ENCODE measurements at regions not wholly inside any gene's neighbourhood (a gene's known extent, or its start where the extent isn't known, plus 50 kb on each side); places are given as distances from the start of the nearest gene placed in this dataset.

DNA sequence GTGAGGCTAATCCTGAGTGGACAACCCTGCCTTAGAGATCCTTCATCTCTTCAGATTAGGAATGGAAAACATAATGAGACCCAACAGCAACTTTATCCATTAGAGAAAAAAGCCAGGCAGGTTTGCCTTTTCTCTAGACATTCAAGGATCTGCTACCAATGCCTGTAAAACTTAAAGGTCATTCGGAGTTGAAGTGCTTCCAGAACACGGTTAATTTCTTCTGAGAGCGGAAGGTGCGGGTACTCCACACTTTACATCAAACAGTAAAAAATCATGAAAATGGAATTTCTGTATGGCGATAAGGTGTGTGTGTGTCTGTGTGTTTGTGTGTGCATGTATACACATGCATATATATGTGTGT lies 65.2 kb upstream of the PRKACB start:
- ChIA-PET POLR2A (interaction anchor here (0.6 kb wide), 1 partner anchor 10 kb away, joined by 3 read pairs; no protein-coding TSS in a partner anchor), CTCF (interaction anchor here (1.0 kb wide), 1 partner anchor 940 kb away, joined by 3 read pairs; no protein-coding TSS in a partner anchor)
- peak overlapping the region; percentile 80 for H3K4me3 ChIP-seq (ENCODE audit: low read depth, low read length)
- DNase-seq (ENCODE audit: low read depth, low spot score) = no peak
- TF ChIP-seq CTCF (IDR thresholded peaks at IDR 0.05; ENCODE audit: insufficient read depth, low read length, missing control alignments) = no peak

DNA sequence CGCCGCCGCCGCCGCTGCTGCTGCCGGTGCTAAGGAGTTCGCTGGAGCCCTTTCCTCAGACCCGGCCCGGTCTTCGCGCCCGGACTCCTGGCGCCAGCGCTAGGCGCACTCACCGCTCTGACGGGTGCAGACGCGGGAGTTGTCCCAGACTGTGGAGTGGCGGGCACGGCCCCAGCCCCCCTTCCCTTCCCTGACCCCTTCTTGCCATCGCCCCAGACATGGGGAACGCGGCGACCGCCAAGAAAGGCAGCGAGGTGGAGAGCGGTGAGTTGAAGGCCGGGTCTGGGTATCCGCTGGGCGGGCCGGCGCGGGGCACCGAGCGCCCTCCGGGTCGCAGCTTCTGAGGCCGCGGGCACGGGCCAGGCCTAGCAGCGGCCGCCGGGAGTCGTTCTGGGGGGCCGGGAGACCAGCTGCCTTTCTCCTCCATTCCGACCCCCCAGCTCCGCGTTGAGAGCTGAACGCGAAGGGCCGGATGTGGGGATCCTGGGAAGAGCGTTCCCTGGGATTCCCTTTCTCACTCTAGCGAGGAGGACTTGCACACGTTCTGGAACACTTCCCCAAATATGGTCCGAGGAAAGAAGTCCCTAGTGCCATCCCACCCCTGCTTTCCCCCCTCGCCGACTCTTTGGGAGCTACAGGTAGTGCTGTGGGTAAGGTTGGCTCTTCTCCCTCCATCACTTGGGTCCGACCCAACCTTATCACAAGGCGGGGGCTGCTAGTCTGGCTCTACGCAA lies 65.8 kb upstream of the PRKACB start:
- CTCF ChIA-PET = interaction anchor here (1.0 to 1.3 kb wide), 2 partner anchors 44 to 940 kb away, joined by 3 to 4 read pairs; no protein-coding TSS in a partner anchor

GRCh38 chr1:84077476-84078107 lies 66.5 kb upstream of the PRKACB start:
- peak overlapping the region; percentile 80 for H3K4me3 ChIP-seq (ENCODE audit: low read depth, low read length)
- peak; percentile 14 for TF ChIP-seq CTCF (IDR thresholded peaks at IDR 0.05; ENCODE audit: insufficient read depth, low read length, missing control alignments)
- CTCF ChIA-PET = interaction anchor here (1.3 kb wide), 1 partner anchor 45 kb away, joined by 4 read pairs; no protein-coding TSS in a partner anchor
- DNase-seq (ENCODE audit: low read depth, low spot score) = no peak
- POLR2A ChIA-PET = interaction anchor here (0.7 to 1.0 kb wide), 3 partner anchors 12 to 79 kb away, joined by 3 to 4 read pairs (median 3); partner anchors contain the start of gene TTLL7

More for the DNA sequence above, 65.8 kb upstream of the PRKACB start:
- POLR2A ChIA-PET = interaction anchor here (0.6 to 1.0 kb wide), 3 partner anchors 10 to 80 kb away, joined by 3 read pairs; partner anchors contain the start of gene TTLL7
- peak overlapping the region; percentile 80 for H3K4me3 ChIP-seq (ENCODE audit: low read depth, low read length)
- TF ChIP-seq CTCF (IDR thresholded peaks at IDR 0.05; ENCODE audit: insufficient read depth, low read length, missing control alignments) = no peak
- no peak for DNase-seq (ENCODE audit: low read depth, low spot score)

DNA sequence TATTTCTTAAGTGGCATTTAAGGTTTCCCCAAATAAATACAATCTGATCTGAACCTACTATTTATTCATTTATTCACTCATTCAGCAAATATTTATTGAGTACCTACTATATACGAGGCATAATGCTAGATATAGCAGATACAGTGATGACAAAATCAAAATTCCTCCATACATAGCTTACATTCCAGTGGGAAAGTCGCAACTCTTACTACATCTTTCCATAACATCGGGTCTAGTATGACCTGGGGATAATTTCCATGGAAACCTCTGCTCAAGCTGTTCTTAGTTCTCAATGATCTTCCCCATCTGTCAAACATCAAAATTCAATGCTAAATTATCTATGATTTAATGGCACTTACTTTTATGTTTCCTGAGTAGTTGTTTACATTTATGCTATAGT lies 70.8 kb upstream of the PRKACB start:
- POLR2A ChIA-PET = no interaction called here

DNA sequence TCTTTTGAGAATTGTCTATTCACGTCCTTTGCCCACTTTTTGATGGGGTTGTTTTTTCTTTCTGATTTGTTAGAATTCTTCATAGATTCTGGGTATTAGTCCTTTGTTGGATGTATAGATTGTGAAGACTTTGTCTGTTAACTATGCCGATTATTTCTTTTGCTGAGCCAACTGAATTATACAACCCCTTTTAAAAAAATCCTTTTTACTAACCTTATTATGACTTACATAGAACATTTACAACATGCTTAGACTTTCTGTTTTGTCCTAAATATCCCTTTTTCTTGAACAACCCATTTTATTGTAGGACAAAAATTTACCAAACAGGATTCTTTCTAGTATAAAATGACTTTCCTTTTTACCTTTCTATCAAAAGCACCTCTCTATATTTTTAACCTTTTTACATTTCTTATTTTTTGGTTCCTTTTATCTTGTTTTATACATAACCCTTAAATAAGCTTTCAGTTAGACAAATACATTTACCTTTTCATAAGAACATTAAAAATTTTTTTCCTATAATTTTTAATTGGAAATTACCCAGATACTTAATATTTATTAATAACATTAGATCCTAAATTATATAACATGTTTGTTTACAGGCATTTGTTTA lies 70.4 kb upstream of the TTLL7 start:
- TF ChIP-seq CTCF (IDR thresholded peaks at IDR 0.05; ENCODE audit: insufficient read depth, low read length, missing control alignments) = no peak
- POLR2A ChIA-PET = no interaction called here

More for the DNA sequence above, 70.8 kb upstream of the PRKACB start:
- TF ChIP-seq CTCF (IDR thresholded peaks at IDR 0.05; ENCODE audit: insufficient read depth, low read length, missing control alignments) = no peak
- DNase-seq (ENCODE audit: low read depth, low spot score) = peak; percentile 34
- no peak overlapping the region for H3K4me3 ChIP-seq (ENCODE audit: low read depth, low read length)
- CTCF ChIA-PET = no interaction called here

DNA sequence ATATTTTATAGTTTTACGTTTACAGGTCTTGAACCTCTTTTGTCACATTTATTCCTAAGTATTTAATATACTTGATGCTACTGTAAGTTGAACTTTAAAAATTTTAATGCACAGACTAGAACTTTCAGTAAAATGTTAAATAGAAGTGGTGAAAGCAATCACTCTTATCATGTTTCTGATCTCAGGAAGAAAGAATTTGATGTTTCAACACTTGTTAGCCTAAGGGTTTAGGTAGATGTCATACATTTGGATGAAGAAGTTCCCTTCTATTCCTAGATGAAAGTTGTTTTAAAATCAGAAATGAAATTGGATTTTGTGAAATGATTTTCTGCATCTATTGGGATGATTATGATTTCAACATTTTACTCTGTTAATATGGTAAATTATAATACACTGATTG lies 63.6 kb upstream of the TTLL7 start:
- CTCF ChIA-PET = no interaction called here
- DNase-seq (ENCODE audit: low read depth, low spot score) = no peak
- POLR2A ChIA-PET = no interaction called here
- no peak overlapping the region for H3K4me3 ChIP-seq (ENCODE audit: low read depth, low read length)
- no peak for TF ChIP-seq CTCF (IDR thresholded peaks at IDR 0.05; ENCODE audit: insufficient read depth, low read length, missing control alignments)

More for the DNA sequence above, 70.4 kb upstream of the TTLL7 start:
- CTCF ChIA-PET = no interaction called here
- no peak for DNase-seq (ENCODE audit: low read depth, low spot score)
- no peak overlapping the region for H3K4me3 ChIP-seq (ENCODE audit: low read depth, low read length)
